ENCODE measurements at regions not wholly inside any gene's neighbourhood (a gene's known extent, or its start where the extent isn't known, plus 50 kb on each side); places are given as distances from the start of the nearest gene placed in this dataset.

DNA sequence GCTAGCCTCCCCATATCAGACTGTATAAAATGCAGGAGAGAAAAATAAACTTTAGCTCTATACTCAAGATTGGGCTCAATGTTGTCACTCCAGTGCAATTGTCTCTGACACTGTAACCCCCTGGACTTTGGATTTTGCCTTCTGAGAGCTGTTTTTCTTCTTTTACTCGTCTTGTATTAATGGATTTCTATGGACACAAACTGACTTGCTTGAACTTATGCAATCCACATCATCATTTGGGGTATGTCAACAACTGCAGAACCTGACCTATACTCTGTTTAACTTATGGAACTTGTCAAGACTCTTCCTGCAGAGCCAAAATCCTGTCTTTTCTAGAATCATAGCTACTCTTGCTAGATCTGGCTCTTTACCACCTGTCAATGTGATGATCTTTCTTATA is 257.8 kb upstream of the DCC start:
- TF ChIP-seq, protein P1, sequence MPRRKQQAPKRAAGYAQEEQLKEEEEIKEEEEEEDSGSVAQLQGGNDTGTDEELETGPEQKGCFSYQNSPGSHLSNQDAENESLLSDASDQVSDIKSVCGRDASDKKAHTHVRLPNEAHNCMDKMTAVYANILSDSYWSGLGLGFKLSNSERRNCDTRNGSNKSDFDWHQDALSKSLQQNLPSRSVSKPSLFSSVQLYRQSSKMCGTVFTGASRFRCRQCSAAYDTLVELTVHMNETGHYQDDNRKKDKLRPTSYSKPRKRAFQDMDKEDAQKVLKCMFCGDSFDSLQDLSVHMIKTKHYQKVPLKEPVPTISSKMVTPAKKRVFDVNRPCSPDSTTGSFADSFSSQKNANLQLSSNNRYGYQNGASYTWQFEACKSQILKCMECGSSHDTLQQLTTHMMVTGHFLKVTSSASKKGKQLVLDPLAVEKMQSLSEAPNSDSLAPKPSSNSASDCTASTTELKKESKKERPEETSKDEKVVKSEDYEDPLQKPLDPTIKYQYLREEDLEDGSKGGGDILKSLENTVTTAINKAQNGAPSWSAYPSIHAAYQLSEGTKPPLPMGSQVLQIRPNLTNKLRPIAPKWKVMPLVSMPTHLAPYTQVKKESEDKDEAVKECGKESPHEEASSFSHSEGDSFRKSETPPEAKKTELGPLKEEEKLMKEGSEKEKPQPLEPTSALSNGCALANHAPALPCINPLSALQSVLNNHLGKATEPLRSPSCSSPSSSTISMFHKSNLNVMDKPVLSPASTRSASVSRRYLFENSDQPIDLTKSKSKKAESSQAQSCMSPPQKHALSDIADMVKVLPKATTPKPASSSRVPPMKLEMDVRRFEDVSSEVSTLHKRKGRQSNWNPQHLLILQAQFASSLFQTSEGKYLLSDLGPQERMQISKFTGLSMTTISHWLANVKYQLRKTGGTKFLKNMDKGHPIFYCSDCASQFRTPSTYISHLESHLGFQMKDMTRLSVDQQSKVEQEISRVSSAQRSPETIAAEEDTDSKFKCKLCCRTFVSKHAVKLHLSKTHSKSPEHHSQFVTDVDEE (CRISPR knock-in tag; IDR thresholded peaks at IDR 0.05): no peak
- TF ChIP-seq ZFP3 (CRISPR knock-in tag; IDR thresholded peaks at IDR 0.05) (no peak), ZFP30 (CRISPR knock-in tag; IDR thresholded peaks at IDR 0.05) (no peak), ZNF8 (CRISPR knock-in tag; IDR thresholded peaks at IDR 0.05) (no peak), ZC3H10 (CRISPR knock-in tag; IDR thresholded peaks at IDR 0.05) (no peak), CSDC2 (CRISPR knock-in tag; IDR thresholded peaks at IDR 0.05) (no peak), ARNTL (CRISPR knock-in tag; IDR thresholded peaks at IDR 0.05; ENCODE audit: borderline replicate concordance, low read depth) (no peak), RARB (CRISPR knock-in tag; IDR thresholded peaks at IDR 0.05) (no peak), OSR1 (CRISPR knock-in tag; IDR thresholded peaks at IDR 0.05) (no peak), TCF4 (CRISPR knock-in tag; IDR thresholded peaks at IDR 0.05; ENCODE audit: borderline replicate concordance) (no peak), ESRRG (CRISPR knock-in tag; IDR thresholded peaks at IDR 0.05) (no peak)
- TF ChIP-seq, protein P2, sequence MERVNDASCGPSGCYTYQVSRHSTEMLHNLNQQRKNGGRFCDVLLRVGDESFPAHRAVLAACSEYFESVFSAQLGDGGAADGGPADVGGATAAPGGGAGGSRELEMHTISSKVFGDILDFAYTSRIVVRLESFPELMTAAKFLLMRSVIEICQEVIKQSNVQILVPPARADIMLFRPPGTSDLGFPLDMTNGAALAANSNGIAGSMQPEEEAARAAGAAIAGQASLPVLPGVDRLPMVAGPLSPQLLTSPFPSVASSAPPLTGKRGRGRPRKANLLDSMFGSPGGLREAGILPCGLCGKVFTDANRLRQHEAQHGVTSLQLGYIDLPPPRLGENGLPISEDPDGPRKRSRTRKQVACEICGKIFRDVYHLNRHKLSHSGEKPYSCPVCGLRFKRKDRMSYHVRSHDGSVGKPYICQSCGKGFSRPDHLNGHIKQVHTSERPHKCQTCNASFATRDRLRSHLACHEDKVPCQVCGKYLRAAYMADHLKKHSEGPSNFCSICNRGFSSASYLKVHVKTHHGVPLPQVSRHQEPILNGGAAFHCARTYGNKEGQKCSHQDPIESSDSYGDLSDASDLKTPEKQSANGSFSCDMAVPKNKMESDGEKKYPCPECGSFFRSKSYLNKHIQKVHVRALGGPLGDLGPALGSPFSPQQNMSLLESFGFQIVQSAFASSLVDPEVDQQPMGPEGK (CRISPR knock-in tag; IDR thresholded peaks at IDR 0.05; ENCODE audit: borderline replicate concordance): no peak
- TF ChIP-seq, protein P3, sequence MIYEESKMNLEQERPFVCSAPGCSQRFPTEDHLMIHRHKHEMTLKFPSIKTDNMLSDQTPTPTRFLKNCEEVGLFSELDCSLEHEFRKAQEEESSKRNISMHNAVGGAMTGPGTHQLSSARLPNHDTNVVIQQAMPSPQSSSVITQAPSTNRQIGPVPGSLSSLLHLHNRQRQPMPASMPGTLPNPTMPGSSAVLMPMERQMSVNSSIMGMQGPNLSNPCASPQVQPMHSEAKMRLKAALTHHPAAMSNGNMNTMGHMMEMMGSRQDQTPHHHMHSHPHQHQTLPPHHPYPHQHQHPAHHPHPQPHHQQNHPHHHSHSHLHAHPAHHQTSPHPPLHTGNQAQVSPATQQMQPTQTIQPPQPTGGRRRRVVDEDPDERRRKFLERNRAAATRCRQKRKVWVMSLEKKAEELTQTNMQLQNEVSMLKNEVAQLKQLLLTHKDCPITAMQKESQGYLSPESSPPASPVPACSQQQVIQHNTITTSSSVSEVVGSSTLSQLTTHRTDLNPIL (CRISPR knock-in tag; IDR thresholded peaks at IDR 0.05; ENCODE audit: low read depth): no peak
- TF ChIP-seq, protein P4, sequence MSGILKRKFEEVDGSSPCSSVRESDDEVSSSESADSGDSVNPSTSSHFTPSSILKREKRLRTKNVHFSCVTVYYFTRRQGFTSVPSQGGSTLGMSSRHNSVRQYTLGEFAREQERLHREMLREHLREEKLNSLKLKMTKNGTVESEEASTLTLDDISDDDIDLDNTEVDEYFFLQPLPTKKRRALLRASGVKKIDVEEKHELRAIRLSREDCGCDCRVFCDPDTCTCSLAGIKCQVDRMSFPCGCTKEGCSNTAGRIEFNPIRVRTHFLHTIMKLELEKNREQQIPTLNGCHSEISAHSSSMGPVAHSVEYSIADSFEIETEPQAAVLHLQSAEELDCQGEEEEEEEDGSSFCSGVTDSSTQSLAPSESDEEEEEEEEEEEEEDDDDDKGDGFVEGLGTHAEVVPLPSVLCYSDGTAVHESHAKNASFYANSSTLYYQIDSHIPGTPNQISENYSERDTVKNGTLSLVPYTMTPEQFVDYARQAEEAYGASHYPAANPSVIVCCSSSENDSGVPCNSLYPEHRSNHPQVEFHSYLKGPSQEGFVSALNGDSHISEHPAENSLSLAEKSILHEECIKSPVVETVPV (CRISPR knock-in tag; IDR thresholded peaks at IDR 0.05): no peak

Data from SK-N-SH treated with all-trans-retinoic acid at 6 μM for 48 hours (cell line).